Uterus (tissue), 3 donors: ENCODE measurements at regions not wholly inside any gene's neighbourhood (a gene's known extent, or its start where the extent isn't known, plus 50 kb on each side); places are given as distances from the start of the nearest gene placed in this dataset.

ENCODE experiments used
- DNase-seq, 2 donors: peaks; one replicate each; pipeline ENCODE4 v3.0.0-alpha.2; 2019 to 2020
- H3K27ac ChIP-seq, 2 donors: fragments of 200-600 bp; sonication (generic); 1 replicate in 1 of 2; 2 replicates in 1 of 2; pipeline ENCODE4 v1.5.1; 2016 to 2018
- H3K27me3 ChIP-seq, 2 donors: fragments of 200-600 bp; sonication (generic); one replicate each; pipeline ENCODE4 v1.5.1; 2018 to 2019; ENCODE audit warnings: control low read depth in 1 of 2
- H3K36me3 ChIP-seq, 2 donors: fragments of 200-600 bp; sonication (generic); one replicate each; pipeline ENCODE4 v1.5.1; 2019; ENCODE audit warnings: control low read depth in 1 of 2
- H3K4me1 ChIP-seq, 2 donors: fragments of 200-600 bp; sonication (generic); one replicate each; pipeline ENCODE4 v1.5.1; 2018 to 2019; ENCODE audit warnings: control low read depth in 1 of 2
- H3K4me3 ChIP-seq, 2 donors: fragments of 200-600 bp; sonication (generic); 1 replicate in 1 of 2; 2 replicates in 1 of 2; pipeline ENCODE4 v1.5.1; 2018 to 2019; ENCODE audit warnings: mild to moderate bottlenecking in 1 of 2
- H3K9me3 ChIP-seq, 2 donors: fragments of 200-600 bp; sonication (generic); one replicate each; pipeline ENCODE4 v1.5.1; 2019; ENCODE audit warnings: control low read depth in 1 of 2
- POLR2A ChIP-seq, 2 donors: fragments of 450-650 bp; IDR thresholded peaks; one replicate each; pipeline ENCODE4 v1.6.1; 2016; ENCODE audit warnings: antibody characterized with exemption in 2 of 2, mild to moderate bottlenecking in 1 of 2, moderate library complexity in 1 of 2
- intact Hi-C: fragments of 100-400 bp; cut with DNase I; formaldehyde crosslinking; loops from one replicate; pipeline ENCODE4 v1.15.1; 2023; ENCODE audit warnings: low total_unique reads
- TF ChIP-seq, protein P1 (sequence below), 4 experiments: fragments of 200-600 bp in 2 of 4; fragments of 450-650 bp in 2 of 4; sonication (generic) in 2 of 4; IDR thresholded peaks; one replicate each; pipeline ENCODE4 v1.5.1; 2016 to 2019; ENCODE audit warnings: antibody characterized with exemption in 4 of 4, mild to moderate bottlenecking in 2 of 4, moderate library complexity in 1 of 4
- donor health status: DM: yes; HTN: yes; CAD: no.

DNA sequence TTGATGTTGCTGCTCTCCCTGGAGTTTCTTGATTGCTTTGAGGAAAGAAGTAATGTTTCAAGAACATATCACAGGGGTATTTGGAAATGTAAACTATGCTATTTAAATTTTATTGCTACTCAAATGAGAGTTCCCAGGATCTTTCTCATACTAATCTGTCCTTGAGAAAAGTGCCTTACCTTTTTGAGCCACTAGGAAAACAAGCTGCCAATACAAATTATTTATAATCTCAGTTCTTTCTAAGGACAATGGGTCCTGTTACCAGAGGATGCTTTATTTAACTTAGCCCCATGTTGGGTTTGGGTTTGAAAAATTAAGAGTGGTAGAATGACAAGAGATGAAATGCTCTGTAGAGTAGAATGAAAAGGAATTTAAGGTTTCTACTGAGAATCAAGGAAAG, 258.2 kb upstream of the PRKD1 start:
- intact Hi-C loops: no loop called here
- TF ChIP-seq, protein P1, sequence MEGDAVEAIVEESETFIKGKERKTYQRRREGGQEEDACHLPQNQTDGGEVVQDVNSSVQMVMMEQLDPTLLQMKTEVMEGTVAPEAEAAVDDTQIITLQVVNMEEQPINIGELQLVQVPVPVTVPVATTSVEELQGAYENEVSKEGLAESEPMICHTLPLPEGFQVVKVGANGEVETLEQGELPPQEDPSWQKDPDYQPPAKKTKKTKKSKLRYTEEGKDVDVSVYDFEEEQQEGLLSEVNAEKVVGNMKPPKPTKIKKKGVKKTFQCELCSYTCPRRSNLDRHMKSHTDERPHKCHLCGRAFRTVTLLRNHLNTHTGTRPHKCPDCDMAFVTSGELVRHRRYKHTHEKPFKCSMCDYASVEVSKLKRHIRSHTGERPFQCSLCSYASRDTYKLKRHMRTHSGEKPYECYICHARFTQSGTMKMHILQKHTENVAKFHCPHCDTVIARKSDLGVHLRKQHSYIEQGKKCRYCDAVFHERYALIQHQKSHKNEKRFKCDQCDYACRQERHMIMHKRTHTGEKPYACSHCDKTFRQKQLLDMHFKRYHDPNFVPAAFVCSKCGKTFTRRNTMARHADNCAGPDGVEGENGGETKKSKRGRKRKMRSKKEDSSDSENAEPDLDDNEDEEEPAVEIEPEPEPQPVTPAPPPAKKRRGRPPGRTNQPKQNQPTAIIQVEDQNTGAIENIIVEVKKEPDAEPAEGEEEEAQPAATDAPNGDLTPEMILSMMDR (IDR thresholded peaks at IDR 0.05): no peak
- TF ChIP-seq POLR2A (IDR thresholded peaks at IDR 0.05): no peak
- no peaks in the 10 kb centered on the region for H3K9me3 ChIP-seq

DNA sequence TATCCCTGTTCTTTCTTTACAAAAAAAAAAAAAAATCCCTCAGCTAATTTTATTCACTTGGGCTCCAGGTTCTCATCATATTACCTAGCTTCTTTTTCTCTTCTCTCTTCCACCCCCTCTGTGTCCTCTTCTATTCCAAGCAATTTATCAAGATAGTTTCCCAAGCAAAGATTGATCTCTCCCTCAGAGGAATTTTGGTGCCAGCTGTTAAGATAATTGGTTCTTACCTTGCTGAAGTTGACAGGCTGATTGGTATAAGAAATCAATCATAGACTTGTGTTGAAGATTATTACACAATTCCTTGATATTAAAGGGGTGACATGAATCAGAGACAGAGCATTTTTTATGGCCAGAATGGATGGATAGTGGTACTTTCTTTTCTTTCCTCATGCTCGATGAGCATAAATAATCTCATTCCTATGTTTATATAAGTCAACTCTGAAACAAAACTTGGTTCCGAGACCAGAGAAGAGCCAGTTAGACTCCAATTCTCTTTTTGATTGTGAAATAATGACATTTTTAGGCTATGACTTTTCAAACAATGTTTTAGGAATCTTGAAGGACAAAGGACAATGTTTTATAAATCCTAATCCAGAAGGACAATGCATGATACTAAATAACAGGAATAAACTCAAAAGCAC, 264.1 kb upstream of the PRKD1 start:
- Histone ChIP-seq H3K36me3 (no peaks in the 10 kb centered on the region), H3K9me3 (no peaks in the 10 kb centered on the region), H3K4me3 (no peak overlapping the region), H3K27ac (no peak overlapping the region), H3K27me3 (no peaks in the 10 kb centered on the region), H3K4me1 (peaks cover 0 to 11% of the 10 kb centered on the region in 2 donors)
- TF ChIP-seq, protein P1 (IDR thresholded peaks at IDR 0.05): no peak
- TF ChIP-seq POLR2A (IDR thresholded peaks at IDR 0.05): no peak
- intact Hi-C loops: no loop called here
- DNase-seq: no peak

More for the DNA sequence above, 258.2 kb upstream of the PRKD1 start:
- Histone ChIP-seq H3K36me3 (no peaks in the 10 kb centered on the region), H3K4me3 (no peak overlapping the region), H3K4me1 (no peaks in the 10 kb centered on the region), H3K27me3 (no peaks in the 10 kb centered on the region), H3K27ac (no peak overlapping the region)
- DNase-seq: no peak

DNA sequence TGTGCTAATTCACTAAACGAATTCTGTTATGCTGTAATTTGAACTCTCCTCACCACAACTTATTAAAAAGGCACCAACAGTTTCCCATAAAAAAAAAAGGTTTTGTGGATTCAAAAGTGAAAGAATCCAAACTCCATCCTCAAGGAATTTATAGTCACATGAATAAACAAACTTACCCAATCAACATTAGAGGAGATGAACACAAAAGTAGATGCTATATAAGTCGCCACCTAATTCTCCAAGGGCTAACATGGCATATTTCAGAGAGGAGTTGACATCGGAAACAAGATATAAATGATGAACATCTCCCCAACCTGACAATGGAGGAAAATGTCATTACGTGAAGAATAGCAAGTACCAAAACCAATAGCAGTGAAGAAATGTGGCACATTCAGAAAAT, 265.5 kb upstream of the PRKD1 start:
- H3K4me1 ChIP-seq: peaks cover 0 to 11% of the 10 kb centered on the region in 2 donors
- no peak overlapping the region for H3K27ac ChIP-seq
- H3K4me3 ChIP-seq: no peak overlapping the region
- no peaks in the 10 kb centered on the region for H3K27me3 ChIP-seq
- intact Hi-C loops: no loop called here
- H3K9me3 ChIP-seq: no peaks in the 10 kb centered on the region
- no peak for TF ChIP-seq POLR2A (IDR thresholded peaks at IDR 0.05)
- TF ChIP-seq, protein P1 (IDR thresholded peaks at IDR 0.05): no peak
- DNase-seq: no peak
- H3K36me3 ChIP-seq: no peaks in the 10 kb centered on the region

DNA sequence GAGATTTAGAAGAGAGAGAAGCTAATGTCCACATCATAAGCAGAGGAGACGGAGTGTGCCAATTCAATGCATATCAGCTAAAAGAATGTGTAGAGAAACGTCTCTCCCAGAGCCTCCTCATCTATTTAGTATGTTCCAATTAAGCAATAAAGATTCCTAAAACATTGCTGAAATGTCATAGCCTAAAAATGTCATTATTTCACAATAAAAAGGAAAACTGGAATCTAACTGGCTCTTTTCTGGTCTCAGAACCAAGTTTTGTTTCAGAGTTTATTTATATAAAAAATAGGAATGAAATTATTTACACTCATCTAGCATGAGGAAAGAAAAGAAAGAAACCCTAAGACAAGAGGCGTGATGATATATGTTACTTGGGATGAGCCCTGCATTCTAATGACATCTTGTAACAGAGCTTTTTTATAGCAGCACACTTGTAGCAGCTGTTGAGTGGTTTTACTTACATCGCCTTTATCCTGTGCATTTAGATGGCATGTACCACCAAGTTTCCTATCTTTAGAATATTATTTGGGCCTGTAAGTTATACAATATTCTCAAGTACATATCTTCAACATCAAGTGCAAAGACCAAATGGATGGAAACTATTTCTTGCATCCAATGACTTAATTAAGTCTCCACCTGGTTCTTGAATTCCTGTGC, 266.3 kb upstream of the PRKD1 start:
- no peak for DNase-seq
- TF ChIP-seq, protein P1 (IDR thresholded peaks at IDR 0.05): no peak
- no peak for TF ChIP-seq POLR2A (IDR thresholded peaks at IDR 0.05)
- Histone ChIP-seq H3K36me3 (no peaks in the 10 kb centered on the region), H3K9me3 (no peaks in the 10 kb centered on the region), H3K4me1 (peaks cover 0 to 11% of the 10 kb centered on the region in 2 donors), H3K4me3 (no peak overlapping the region), H3K27me3 (no peaks in the 10 kb centered on the region), H3K27ac (peak overlapping the region; percentile 24 to 67)
- intact Hi-C loops: no loop called here

DNA sequence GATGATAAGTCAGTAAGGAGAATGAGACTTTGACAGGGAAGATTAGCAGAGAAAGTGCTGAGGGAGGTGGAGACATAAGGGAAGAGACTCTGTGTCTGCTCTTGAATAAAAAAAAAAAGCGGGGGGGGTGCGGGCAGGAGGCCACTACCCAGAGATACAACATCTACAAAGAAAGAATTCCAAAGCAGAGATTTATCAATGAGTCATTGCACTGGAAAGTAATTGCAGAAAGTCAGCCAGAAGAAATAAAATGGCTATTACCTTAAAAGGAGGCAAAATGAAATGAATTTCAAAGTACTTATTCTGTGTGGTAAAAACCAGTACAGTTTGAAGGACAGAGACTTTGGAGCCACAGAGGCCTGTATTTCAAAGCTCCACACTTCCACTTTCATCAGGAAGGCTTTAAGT, 267.1 kb upstream of the PRKD1 start:
- peaks cover 0 to 11% of the 10 kb centered on the region in 2 donors for H3K4me1 ChIP-seq
- TF ChIP-seq, protein P1 (IDR thresholded peaks at IDR 0.05): no peak
- TF ChIP-seq POLR2A (IDR thresholded peaks at IDR 0.05): no peak
- H3K4me3 ChIP-seq: no peak overlapping the region
- intact Hi-C loops: no loop called here
- no peak for DNase-seq
- H3K36me3 ChIP-seq: no peaks in the 10 kb centered on the region
- no peaks in the 10 kb centered on the region for H3K9me3 ChIP-seq
- H3K27me3 ChIP-seq: no peaks in the 10 kb centered on the region
- H3K27ac ChIP-seq: peak overlapping the region; percentile 43 to 67
